ENCODE measurements at regions not wholly inside any gene's neighbourhood (a gene's known extent, or its start where the extent isn't known, plus 50 kb on each side); places are given as distances from the start of the nearest gene placed in this dataset.
A peak's percentile ranks its signal among the peaks of the same experiment; 100 is the strongest.

DNA sequence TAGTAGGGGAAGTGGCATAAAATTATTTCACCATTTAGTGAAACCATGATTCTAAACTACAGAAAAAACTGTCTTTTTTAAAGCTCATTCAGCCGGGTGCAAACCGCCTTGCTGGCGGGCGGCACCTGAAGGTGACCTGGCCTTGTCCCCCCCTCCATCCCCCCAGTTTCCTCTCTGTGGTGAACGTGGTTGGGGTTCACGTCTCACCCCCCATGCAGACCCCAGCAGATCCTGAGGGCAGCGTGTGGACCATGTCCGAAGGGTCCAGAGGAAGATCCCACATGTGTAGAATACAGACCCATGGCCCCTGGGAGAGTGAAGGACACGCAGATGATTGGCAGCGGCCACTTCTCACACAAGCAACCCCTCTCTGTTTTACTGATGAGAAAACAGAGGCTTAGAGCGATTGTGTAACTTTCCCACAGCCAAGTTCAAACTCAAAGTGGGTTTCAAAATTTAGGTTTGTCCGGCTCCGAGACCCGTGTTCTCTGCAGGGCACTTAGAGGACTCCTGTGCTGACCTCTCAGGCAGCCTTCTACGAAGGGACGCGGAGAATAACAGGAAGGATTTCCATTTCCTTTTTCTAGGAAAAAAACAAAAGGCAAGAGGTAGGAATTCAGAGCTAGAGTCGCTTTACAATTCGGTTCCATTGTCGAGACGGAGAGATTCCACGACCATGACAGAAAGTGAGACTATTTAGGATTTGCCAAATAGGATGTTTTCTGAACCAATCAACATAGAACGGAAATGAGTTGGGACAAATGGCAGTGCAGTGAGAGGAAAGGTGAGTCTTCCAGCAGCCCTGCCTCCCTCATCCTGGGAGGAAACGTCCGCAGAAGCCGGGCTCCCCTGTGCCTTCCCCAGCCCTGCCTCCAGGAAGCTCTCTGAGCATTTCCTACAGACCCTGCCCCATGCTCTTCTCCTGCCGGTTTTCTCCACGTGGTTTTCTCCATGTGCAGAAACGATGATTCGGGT lies 67.6 kb upstream of the PITRM1 start:
- Mint-ChIP-seq H3K4me1 (ENCODE audit: unreplicated experiment) (peaks cover 49% of the 10 kb centered on the region), H3K36me3 (ENCODE audit: low read depth, unreplicated experiment) (no peaks in the 10 kb centered on the region), H3K9me3 (ENCODE audit: unreplicated experiment) (no peaks in the 10 kb centered on the region), H3K27ac (ENCODE audit: unreplicated experiment) (peak overlapping the region; percentile 82), H3K27me3 (ENCODE audit: unreplicated experiment) (peaks cover 7% of the 10 kb centered on the region), H3K4me3 (ENCODE audit: unreplicated experiment) (peak overlapping the region; percentile 63)
- TF ChIP-seq, protein P1, sequence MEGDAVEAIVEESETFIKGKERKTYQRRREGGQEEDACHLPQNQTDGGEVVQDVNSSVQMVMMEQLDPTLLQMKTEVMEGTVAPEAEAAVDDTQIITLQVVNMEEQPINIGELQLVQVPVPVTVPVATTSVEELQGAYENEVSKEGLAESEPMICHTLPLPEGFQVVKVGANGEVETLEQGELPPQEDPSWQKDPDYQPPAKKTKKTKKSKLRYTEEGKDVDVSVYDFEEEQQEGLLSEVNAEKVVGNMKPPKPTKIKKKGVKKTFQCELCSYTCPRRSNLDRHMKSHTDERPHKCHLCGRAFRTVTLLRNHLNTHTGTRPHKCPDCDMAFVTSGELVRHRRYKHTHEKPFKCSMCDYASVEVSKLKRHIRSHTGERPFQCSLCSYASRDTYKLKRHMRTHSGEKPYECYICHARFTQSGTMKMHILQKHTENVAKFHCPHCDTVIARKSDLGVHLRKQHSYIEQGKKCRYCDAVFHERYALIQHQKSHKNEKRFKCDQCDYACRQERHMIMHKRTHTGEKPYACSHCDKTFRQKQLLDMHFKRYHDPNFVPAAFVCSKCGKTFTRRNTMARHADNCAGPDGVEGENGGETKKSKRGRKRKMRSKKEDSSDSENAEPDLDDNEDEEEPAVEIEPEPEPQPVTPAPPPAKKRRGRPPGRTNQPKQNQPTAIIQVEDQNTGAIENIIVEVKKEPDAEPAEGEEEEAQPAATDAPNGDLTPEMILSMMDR (IDR thresholded peaks at IDR 0.05; ENCODE audit: unreplicated experiment): peak; percentile 15
- DNase-seq (ENCODE audit: low spot score): peak; percentile 47

DNA sequence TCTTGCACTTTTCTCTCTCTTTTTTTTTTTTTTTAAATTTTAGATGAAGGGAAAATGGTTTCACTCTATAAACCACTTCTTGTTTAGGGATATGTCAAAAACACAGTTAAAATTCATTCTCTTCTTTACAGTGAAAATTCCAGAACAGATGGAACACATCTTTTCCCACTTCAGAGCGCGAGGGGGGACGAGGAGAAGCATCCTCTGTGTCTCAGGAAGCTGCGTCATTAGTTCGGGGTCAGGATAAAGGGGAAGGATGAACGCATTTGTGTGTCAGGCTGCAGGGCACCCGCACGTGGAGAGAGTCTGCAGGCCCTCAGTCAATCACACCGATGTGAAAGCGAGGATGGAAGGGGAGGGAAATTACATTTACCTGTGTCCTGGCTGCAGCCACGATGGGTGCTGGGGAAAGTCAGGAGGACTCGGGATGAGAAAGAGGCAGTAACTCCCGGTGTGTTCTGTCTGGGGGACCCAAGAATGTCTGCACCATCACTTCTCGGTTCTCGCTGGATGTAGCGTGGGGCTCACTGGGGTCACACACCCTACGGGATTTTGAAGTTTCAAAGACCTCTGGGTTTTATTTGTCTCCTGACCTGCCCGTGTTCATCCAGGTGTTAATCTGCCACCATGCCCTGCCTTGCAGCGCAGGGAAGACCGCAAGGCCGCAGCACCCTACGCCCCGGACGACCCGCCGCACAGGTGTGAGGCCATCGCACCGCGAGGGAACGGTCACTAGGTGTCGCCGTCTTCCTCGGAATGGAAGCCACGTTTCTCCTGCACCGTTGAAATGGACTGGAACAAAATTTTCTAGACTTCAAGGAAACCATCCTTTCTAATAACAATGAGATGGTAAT lies 66.7 kb upstream of the PITRM1 start:
- H3K4me1 Mint-ChIP-seq (ENCODE audit: unreplicated experiment): peaks cover 49% of the 10 kb centered on the region
- H3K36me3 Mint-ChIP-seq (ENCODE audit: low read depth, unreplicated experiment): no peaks in the 10 kb centered on the region
- peak overlapping the region; percentile 83 for H3K4me3 Mint-ChIP-seq (ENCODE audit: unreplicated experiment)
- peaks cover 10% of the 10 kb centered on the region for H3K27me3 Mint-ChIP-seq (ENCODE audit: unreplicated experiment)
- H3K9me3 Mint-ChIP-seq (ENCODE audit: unreplicated experiment): no peaks in the 10 kb centered on the region
- H3K27ac Mint-ChIP-seq (ENCODE audit: unreplicated experiment): peak overlapping the region; percentile 76
- TF ChIP-seq, protein P1 (IDR thresholded peaks at IDR 0.05; ENCODE audit: unreplicated experiment): peak; percentile 79
- DNase-seq (ENCODE audit: low spot score): peak; percentile 84

DNA sequence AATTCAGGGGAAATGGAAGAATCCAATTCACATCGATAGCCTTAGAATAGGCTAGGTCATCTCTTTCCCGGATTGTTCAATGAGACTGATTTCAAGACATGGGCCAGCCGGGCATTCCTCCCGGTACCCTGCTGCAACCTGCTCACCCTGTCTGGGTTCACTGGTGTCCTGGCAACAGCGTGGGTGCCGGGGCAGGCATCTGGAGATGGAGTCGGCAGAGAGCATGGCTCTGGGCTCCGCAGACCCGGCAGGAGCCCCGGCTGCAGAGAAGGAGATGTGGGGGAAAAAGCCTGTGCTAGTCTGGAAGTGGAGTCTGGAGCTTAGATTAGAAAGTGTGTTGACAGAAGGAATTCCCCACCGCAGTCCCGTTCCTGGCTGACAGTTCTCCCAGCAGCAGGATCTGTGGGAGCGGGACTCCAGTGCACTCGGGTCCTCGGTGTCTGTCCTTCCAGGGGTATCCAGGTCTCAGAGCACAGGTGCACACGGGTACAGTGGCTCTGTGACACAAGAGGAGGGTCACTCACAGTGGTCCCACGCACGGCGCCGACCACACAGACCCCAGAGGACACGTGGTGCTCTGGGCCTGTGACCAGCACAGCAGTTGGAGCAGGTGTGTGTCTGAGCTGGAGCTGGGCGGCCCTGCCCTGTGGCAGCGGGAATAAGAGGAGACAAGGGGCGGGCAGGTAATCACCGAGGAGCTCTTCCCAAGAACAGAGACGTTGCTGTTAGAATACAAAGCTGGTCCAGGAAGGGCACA lies 65.7 kb upstream of the PITRM1 start:
- DNase-seq (ENCODE audit: low spot score): no peak
- no peaks in the 10 kb centered on the region for H3K9me3 Mint-ChIP-seq (ENCODE audit: unreplicated experiment)
- no peak overlapping the region for H3K4me3 Mint-ChIP-seq (ENCODE audit: unreplicated experiment)
- H3K27ac Mint-ChIP-seq (ENCODE audit: unreplicated experiment): no peak overlapping the region
- H3K36me3 Mint-ChIP-seq (ENCODE audit: low read depth, unreplicated experiment): no peaks in the 10 kb centered on the region
- H3K4me1 Mint-ChIP-seq (ENCODE audit: unreplicated experiment): peaks cover 49% of the 10 kb centered on the region
- H3K27me3 Mint-ChIP-seq (ENCODE audit: unreplicated experiment): peaks cover 10% of the 10 kb centered on the region
- TF ChIP-seq, protein P1 (IDR thresholded peaks at IDR 0.05; ENCODE audit: unreplicated experiment): no peak

DNA sequence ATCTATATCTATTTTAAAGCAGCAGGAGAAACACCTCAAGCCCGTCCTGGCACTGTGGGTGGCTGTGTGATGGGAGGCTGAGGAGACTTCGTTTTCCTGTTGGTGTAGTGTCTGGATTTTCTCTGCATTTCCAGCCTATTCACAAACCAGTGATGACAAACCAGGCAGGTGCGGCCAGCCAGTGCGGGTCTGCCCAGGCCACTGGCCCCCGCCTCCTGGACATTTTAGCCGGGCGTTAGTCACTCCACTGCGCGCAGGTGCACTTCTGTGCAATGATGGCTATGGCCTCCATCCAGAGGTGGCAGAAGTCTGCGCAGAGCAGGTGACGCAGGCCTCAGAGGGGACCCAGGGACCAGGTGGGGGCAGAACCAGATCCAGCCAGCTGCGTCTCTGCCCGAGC lies 64.9 kb upstream of the PITRM1 start:
- TF ChIP-seq, protein P1 (IDR thresholded peaks at IDR 0.05; ENCODE audit: unreplicated experiment): no peak
- Mint-ChIP-seq H3K36me3 (ENCODE audit: low read depth, unreplicated experiment) (no peaks in the 10 kb centered on the region), H3K27ac (ENCODE audit: unreplicated experiment) (no peak overlapping the region), H3K27me3 (ENCODE audit: unreplicated experiment) (peaks cover 10% of the 10 kb centered on the region), H3K4me1 (ENCODE audit: unreplicated experiment) (peaks cover 45% of the 10 kb centered on the region), H3K9me3 (ENCODE audit: unreplicated experiment) (no peaks in the 10 kb centered on the region), H3K4me3 (ENCODE audit: unreplicated experiment) (no peak overlapping the region)
- no peak for DNase-seq (ENCODE audit: low spot score)

Measured in endothelial cell (in vitro differentiated cells).